Prostate gland (tissue), 2 donors: ENCODE measurements at regions not wholly inside any gene's neighbourhood (a gene's known extent, or its start where the extent isn't known, plus 50 kb on each side); places are given as distances from the start of the nearest gene placed in this dataset.

Experiments
- DNase-seq: peaks from one replicate; pipeline ENCODE4 v3.0.0-alpha.2; 2019; ENCODE audit warnings: low spot score
- H3K27ac ChIP-seq, 2 donors: fragments of 200-600 bp; sonication (generic); 2 replicates each; pipeline ENCODE4 v1.5.1; 2017 to 2019
- H3K27me3 ChIP-seq: fragments of 200-600 bp; sonication (generic); replicated peaks from 2 replicates; pipeline ENCODE4 v1.5.1; 2019; ENCODE audit not compliant: insufficient read depth
- H3K36me3 ChIP-seq, 2 donors: fragments of 200-600 bp; sonication (generic); 1 replicate in 1 of 2; 2 replicates in 1 of 2; pipeline versions ENCODE4 v1.5.1 to v1.8.1; 2017 to 2019
- H3K4me1 ChIP-seq: fragments of 200-600 bp; sonication (generic); replicated peaks from 2 replicates; pipeline ENCODE4 v1.5.1; 2019
- H3K4me3 ChIP-seq, 2 donors: fragments of 200-600 bp; sonication (generic); 2 replicates each; pipeline ENCODE4 v1.5.1; 2017 to 2019
- H3K9me3 ChIP-seq: fragments of 200-600 bp; sonication (generic); 2 replicates; pipeline ENCODE4 v1.5.1; 2017
- POLR2A ChIP-seq: fragments of 450-650 bp; IDR thresholded peaks from one replicate; pipeline ENCODE4 v1.6.1; 2016; ENCODE audit warnings: antibody characterized with exemption, mild to moderate bottlenecking
- POLR2AphosphoS5 ChIP-seq: sonication (generic); formaldehyde crosslinking; IDR thresholded peaks from one replicate; pipeline ENCODE4 v1.6.1; 2017; ENCODE audit warnings: antibody characterized with exemption
- WGBS: methylation state at CpG from one replicate; pipeline ENCODE4 v1.1.5; 2018; 5-methylcytosine and 5-hydroxymethylcytosine counted together
- intact Hi-C: fragments of 100-400 bp; cut with DNase I; formaldehyde crosslinking; loops from one replicate; pipeline ENCODE4 v1.14.2; 2022
- TF ChIP-seq, protein P1 (sequence below), 4 experiments: fragments of 200-600 bp in 2 of 4; fragments of 450-650 bp in 2 of 4; sonication (generic) in 2 of 4; IDR thresholded peaks; 1 replicate in 3 of 4; 2 replicates in 1 of 4; pipeline ENCODE4 v1.5.1; 2016 to 2019; ENCODE audit warnings: antibody characterized with exemption in 4 of 4, mild to moderate bottlenecking in 2 of 4, moderate library complexity in 2 of 4

DNA sequence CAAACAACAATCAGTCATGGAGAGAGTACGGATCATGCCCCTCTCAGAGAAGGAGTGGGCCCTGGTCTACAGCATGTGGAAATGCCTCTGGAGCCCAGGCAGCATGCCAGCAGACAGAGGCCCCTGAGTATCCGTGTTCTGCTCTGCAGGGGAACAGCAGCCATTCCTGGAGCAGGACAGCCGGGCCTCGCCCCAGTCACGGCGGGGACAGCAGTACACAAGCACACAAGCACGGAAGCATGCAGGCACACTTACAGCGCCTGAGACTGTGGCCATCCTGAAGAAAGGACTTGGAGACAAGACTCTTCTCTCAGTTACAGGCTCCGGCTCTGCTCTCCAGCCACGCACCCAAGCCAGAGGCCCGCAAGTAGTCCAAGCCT is 102.6 kb upstream of the ALDH1B1 start:
- no peak for DNase-seq
- no peak overlapping the region for H3K4me3 ChIP-seq
- WGBS = 91% methylated on average over 11 of the region's 11 CpGs
- no peaks in the 10 kb centered on the region for H3K4me1 ChIP-seq
- H3K36me3 ChIP-seq = no peaks in the 10 kb centered on the region
- H3K27me3 ChIP-seq = no peaks in the 10 kb centered on the region
- TF ChIP-seq, protein P1, sequence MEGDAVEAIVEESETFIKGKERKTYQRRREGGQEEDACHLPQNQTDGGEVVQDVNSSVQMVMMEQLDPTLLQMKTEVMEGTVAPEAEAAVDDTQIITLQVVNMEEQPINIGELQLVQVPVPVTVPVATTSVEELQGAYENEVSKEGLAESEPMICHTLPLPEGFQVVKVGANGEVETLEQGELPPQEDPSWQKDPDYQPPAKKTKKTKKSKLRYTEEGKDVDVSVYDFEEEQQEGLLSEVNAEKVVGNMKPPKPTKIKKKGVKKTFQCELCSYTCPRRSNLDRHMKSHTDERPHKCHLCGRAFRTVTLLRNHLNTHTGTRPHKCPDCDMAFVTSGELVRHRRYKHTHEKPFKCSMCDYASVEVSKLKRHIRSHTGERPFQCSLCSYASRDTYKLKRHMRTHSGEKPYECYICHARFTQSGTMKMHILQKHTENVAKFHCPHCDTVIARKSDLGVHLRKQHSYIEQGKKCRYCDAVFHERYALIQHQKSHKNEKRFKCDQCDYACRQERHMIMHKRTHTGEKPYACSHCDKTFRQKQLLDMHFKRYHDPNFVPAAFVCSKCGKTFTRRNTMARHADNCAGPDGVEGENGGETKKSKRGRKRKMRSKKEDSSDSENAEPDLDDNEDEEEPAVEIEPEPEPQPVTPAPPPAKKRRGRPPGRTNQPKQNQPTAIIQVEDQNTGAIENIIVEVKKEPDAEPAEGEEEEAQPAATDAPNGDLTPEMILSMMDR (IDR thresholded peaks at IDR 0.05) = no peak
- TF ChIP-seq POLR2A = no peak
- TF ChIP-seq POLR2AphosphoS5 = no peak
- intact Hi-C loops = no loop called here
- no peak overlapping the region for H3K27ac ChIP-seq
- no peaks in the 10 kb centered on the region for H3K9me3 ChIP-seq

- TF ChIP-seq, protein P1 (IDR thresholded peaks at IDR 0.05) = no peak
- no peak for TF ChIP-seq POLR2A
- no peak for TF ChIP-seq POLR2AphosphoS5
- Histone ChIP-seq H3K27ac (no peak overlapping the region), H3K4me3 (no peak overlapping the region), H3K4me1 (no peaks in the 10 kb centered on the region), H3K9me3 (no peaks in the 10 kb centered on the region), H3K27me3 (no peaks in the 10 kb centered on the region), H3K36me3 (no peaks in the 10 kb centered on the region)
- no peak for DNase-seq
- WGBS = 76% methylated on average over 4 of the region's 4 CpGs
- intact Hi-C loops = no loop called here
These were observed 103.2 kb upstream of the ALDH1B1 start for GRCh38 chr9:38289236-38289865.

- Histone ChIP-seq H3K4me3 (no peak overlapping the region), H3K27me3 (no peaks in the 10 kb centered on the region), H3K4me1 (no peaks in the 10 kb centered on the region), H3K27ac (no peak overlapping the region), H3K9me3 (no peaks in the 10 kb centered on the region), H3K36me3 (no peaks in the 10 kb centered on the region)
- no peak for DNase-seq
- TF ChIP-seq, protein P1 (IDR thresholded peaks at IDR 0.05) = no peak
- TF ChIP-seq POLR2A (no peak), POLR2AphosphoS5 (no peak)
- WGBS = 83% methylated on average over 2 of the region's 2 CpGs
- intact Hi-C loops = no loop called here
These were observed 104.0 kb upstream of the ALDH1B1 start for GRCh38 chr9:38288502-38288901.

GRCh38 chr9:38287420-38287985 is 105.0 kb upstream of the ALDH1B1 start:
- TF ChIP-seq POLR2AphosphoS5 = no peak
- Histone ChIP-seq H3K9me3 (no peaks in the 10 kb centered on the region), H3K36me3 (no peaks in the 10 kb centered on the region), H3K4me3 (no peak overlapping the region), H3K27me3 (no peaks in the 10 kb centered on the region), H3K4me1 (no peaks in the 10 kb centered on the region), H3K27ac (no peak overlapping the region)
- intact Hi-C loops = no loop called here
- DNase-seq = no peak
- 94% methylated on average over 2 of the region's 2 CpGs for WGBS

DNA sequence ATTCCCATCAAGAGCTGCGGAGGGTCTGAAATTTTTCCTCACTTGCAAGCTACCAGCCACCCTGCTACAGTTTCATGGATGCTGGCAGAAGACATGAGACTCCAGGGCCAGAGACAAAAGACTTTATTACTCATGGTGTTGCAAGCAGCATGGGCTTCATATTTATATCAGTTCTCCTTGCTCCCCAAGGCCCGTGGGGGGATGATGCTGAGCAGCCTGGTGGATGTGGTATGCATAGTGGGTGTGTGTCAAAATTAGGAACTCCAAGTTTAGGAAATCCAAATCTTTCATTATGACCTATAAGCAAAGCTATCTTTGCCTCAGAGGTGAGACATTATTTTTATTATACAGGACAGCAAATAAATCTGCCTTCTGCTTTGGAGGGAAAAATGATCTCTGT is 105.7 kb upstream of the ALDH1B1 start:
- intact Hi-C loops = no loop called here
- Histone ChIP-seq H3K27me3 (no peaks in the 10 kb centered on the region), H3K4me3 (no peak overlapping the region), H3K27ac (no peak overlapping the region), H3K4me1 (no peaks in the 10 kb centered on the region), H3K9me3 (no peaks in the 10 kb centered on the region), H3K36me3 (no peaks in the 10 kb centered on the region)
- TF ChIP-seq POLR2A (no peak), POLR2AphosphoS5 (no peak)
- TF ChIP-seq, protein P1 (IDR thresholded peaks at IDR 0.05) = no peak
- no peak for DNase-seq
- WGBS = 84% methylated on average over 2 of the region's 2 CpGs
